HG03196 (cell line): ENCODE measurements at regions not wholly inside any gene's neighbourhood (a gene's known extent, or its start where the extent isn't known, plus 50 kb on each side); places are given as distances from the start of the nearest gene placed in this dataset.
"Not testable (repeated sequence)": the region's sequence is repeated elsewhere in the genome, so short reads cannot be mapped to it uniquely, and the experiment has no call there.

Experiments
- ATAC-seq: cut with Tn5 transposase; IDR thresholded peaks from one replicate; pipeline ENCODE4 v1.9.1; 2021; ENCODE audit not compliant: unreplicated experiment

GRCh38 chr12:83462419-83462818 is 775.7 kb downstream of the TMTC2 start:
- ATAC-seq = no peak

GRCh38 chr12:83461336-83461935 is 774.7 kb downstream of the TMTC2 start:
- no peak for ATAC-seq

- ATAC-seq = no peak
Measured at GRCh38 chr12:83451189-83451588, 764.5 kb downstream of the TMTC2 start.

- ATAC-seq = no peak
Measured at GRCh38 chr12:83434600-83434999, 747.9 kb downstream of the TMTC2 start.

- no peak for ATAC-seq
Measured at GRCh38 chr12:83432176-83432719, 745.5 kb downstream of the TMTC2 start.

- not testable (repeated sequence) for ATAC-seq
Measured at GRCh38 chr12:83427586-83428136, 741.0 kb downstream of the TMTC2 start.

- ATAC-seq = no peak
Measured at GRCh38 chr12:83414981-83415380, 728.3 kb downstream of the TMTC2 start.

- no peak for ATAC-seq
Measured at GRCh38 chr12:83408851-83409250, 722.1 kb downstream of the TMTC2 start.

- no peak for ATAC-seq
Measured at GRCh38 chr12:83408146-83408545, 721.4 kb downstream of the TMTC2 start.

- ATAC-seq = no peak
Measured at GRCh38 chr12:83404521-83404920, 717.8 kb downstream of the TMTC2 start.

GRCh38 chr12:83390186-83390585 is 703.5 kb downstream of the TMTC2 start:
- ATAC-seq = no peak

- ATAC-seq = peak; percentile 57
Measured at GRCh38 chr12:83389237-83389996, 702.7 kb downstream of the TMTC2 start.

- peak; percentile 60 for ATAC-seq
Measured at GRCh38 chr12:83388551-83388950, 701.8 kb downstream of the TMTC2 start.

- no peak for ATAC-seq
Measured at GRCh38 chr12:83386527-83387264, 700.0 kb downstream of the TMTC2 start.

- no peak for ATAC-seq
Measured at GRCh38 chr12:83378186-83378727, 691.6 kb downstream of the TMTC2 start.

GRCh38 chr12:83365317-83365716 is 678.6 kb downstream of the TMTC2 start:
- ATAC-seq = no peak

- ATAC-seq = no peak
Measured at GRCh38 chr12:83361475-83361874, 674.8 kb downstream of the TMTC2 start.

GRCh38 chr12:83361071-83361470 is 674.4 kb downstream of the TMTC2 start:
- no peak for ATAC-seq

GRCh38 chr12:83349907-83350611 is 663.4 kb downstream of the TMTC2 start:
- no peak for ATAC-seq

- no peak for ATAC-seq
Measured at GRCh38 chr12:83346333-83346732, 659.6 kb downstream of the TMTC2 start.
